Pancreas (tissue), 10 donors: ENCODE measurements at regions not wholly inside any gene's neighbourhood (a gene's known extent, or its start where the extent isn't known, plus 50 kb on each side); places are given as distances from the start of the nearest gene placed in this dataset.

ENCODE experiments used
- ATAC-seq, 4 donors: fragments of 200-7000 bp; cut with Tn5 transposase; one replicate each; pipeline versions ENCODE4 v1.8.0 to v1.9.1; 2020; ENCODE audit warnings: mild to moderate bottlenecking in 4 of 4, moderate library complexity in 4 of 4
- DNase-seq, 6 donors: peaks; one replicate each; pipeline ENCODE4 v3.0.0-alpha.2; 2020
- FAIRE-seq: peaks from 2 replicates; lab custom pipeline; 2012; peaks lifted over from hg19 to GRCh38; lab: Jason Lieb, UNC
- H3K27ac ChIP-seq, 4 donors: fragments of 200-600 bp; sonication (generic); 1 replicate in 3 of 4; 2 replicates in 1 of 4; pipeline versions ENCODE4 v1.5.0 to v1.8.0; 2020
- H3K27me3 ChIP-seq, 4 donors: fragments of 200-600 bp; one replicate each; pipeline ENCODE4 v1.8.0; 2021
- H3K36me3 ChIP-seq, 3 donors: fragments of 200-600 bp; sonication (generic) in 1 of 3; one replicate each; pipeline versions ENCODE4 v1.5.0 to v1.8.0; 2020 to 2021
- H3K4me1 ChIP-seq, 3 donors: fragments of 200-600 bp; one replicate each; pipeline ENCODE4 v1.8.0; 2021
- H3K4me3 ChIP-seq, 4 donors: fragments of 200-600 bp; sonication (generic) in 2 of 4; one replicate each; pipeline versions ENCODE4 v1.5.0 to v1.8.0; 2020 to 2021
- H3K9me3 ChIP-seq, 4 donors: fragments of 200-600 bp; one replicate each; pipeline ENCODE4 v1.8.0; 2021
- WGBS, 2 donors: extraction: QIAGEN DNeasy Blood & Tissue Kit; methylation state at CpG; one replicate each; pipeline ENCODE4 v1.1.7; 2013; 5-methylcytosine and 5-hydroxymethylcytosine counted together
- intact Hi-C, 3 donors: fragments of 100-400 bp; cut with DNase I; formaldehyde crosslinking; loops; one replicate each; pipeline versions ENCODE4 v1.11.1 to v1.14.2; 2022
- TF ChIP-seq, protein P1 (sequence below), 4 donors: fragments of 200-600 bp; sonication (generic) in 3 of 4; IDR thresholded peaks; one replicate each; pipeline versions ENCODE4 v1.5.0 to v1.8.0; 2021; ENCODE audit warnings: antibody characterized with exemption in 4 of 4
- donor health status: healthy with polysubstance abuse.
- donor health status: DM: no; HTN: no; CAD: no; lungs with moderate emphysema.
- donor health status: DM: no; HTN: no; CAD: no.
- donor health status: control.
- donor health status: control.
- donor health status: Bipolar disorder and iron deficiency.
- donor health status: DM: yes; HTN: yes; CAD: no.
- donor health status: DM: no; HTN: no; CAD: no.
- donor health status: DM: no; HTN: no; CAD: no.
- donor health status: DM: yes; HTN: yes; CAD: no.

GRCh38 chr11:115060840-115061239 is 382.5 kb downstream of the NXPE2 start:
- FAIRE-seq (no peak), ATAC-seq (no peak), DNase-seq (no peak)
- no peak overlapping the region for H3K27ac ChIP-seq
- H3K27me3 ChIP-seq: peaks cover 0 to 3% (median 0%) of the 10 kb centered on the region in 4 donors
- no peaks in the 10 kb centered on the region for H3K36me3 ChIP-seq
- no peaks in the 10 kb centered on the region for H3K9me3 ChIP-seq
- WGBS, 2 donors: 24 to 25% methylated on average over 4 of the region's 4 CpGs
- intact Hi-C loops: no loop called here
- H3K4me3 ChIP-seq: no peak overlapping the region
- no peaks in the 10 kb centered on the region for H3K4me1 ChIP-seq
- TF ChIP-seq, protein P1, sequence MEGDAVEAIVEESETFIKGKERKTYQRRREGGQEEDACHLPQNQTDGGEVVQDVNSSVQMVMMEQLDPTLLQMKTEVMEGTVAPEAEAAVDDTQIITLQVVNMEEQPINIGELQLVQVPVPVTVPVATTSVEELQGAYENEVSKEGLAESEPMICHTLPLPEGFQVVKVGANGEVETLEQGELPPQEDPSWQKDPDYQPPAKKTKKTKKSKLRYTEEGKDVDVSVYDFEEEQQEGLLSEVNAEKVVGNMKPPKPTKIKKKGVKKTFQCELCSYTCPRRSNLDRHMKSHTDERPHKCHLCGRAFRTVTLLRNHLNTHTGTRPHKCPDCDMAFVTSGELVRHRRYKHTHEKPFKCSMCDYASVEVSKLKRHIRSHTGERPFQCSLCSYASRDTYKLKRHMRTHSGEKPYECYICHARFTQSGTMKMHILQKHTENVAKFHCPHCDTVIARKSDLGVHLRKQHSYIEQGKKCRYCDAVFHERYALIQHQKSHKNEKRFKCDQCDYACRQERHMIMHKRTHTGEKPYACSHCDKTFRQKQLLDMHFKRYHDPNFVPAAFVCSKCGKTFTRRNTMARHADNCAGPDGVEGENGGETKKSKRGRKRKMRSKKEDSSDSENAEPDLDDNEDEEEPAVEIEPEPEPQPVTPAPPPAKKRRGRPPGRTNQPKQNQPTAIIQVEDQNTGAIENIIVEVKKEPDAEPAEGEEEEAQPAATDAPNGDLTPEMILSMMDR (IDR thresholded peaks at IDR 0.05): no peak

- Histone ChIP-seq H3K9me3 (no peaks in the 10 kb centered on the region), H3K27me3 (peaks cover 0 to 3% (median 0%) of the 10 kb centered on the region in 4 donors), H3K4me1 (no peaks in the 10 kb centered on the region), H3K4me3 (no peak overlapping the region), H3K36me3 (no peaks in the 10 kb centered on the region), H3K27ac (no peak overlapping the region)
- WGBS, 2 donors: 66 to 85% methylated on average over 3 of the region's 3 CpGs
- intact Hi-C loops: no loop called here
- DNase-seq (no peak), ATAC-seq (no peak), FAIRE-seq (no peak)
- TF ChIP-seq, protein P1 (IDR thresholded peaks at IDR 0.05): no peak
These were observed 387.0 kb downstream of the NXPE2 start for GRCh38 chr11:115065314-115065713.

- Histone ChIP-seq H3K4me3 (no peak overlapping the region), H3K9me3 (no peaks in the 10 kb centered on the region), H3K27me3 (peaks cover 0 to 3% (median 0%) of the 10 kb centered on the region in 4 donors), H3K4me1 (no peaks in the 10 kb centered on the region), H3K27ac (no peak overlapping the region), H3K36me3 (no peaks in the 10 kb centered on the region)
- ATAC-seq (no peak), FAIRE-seq (no peak), DNase-seq (no peak)
- WGBS, 2 donors: 70 to 75% methylated on average over 9 of the region's 9 CpGs
- TF ChIP-seq, protein P1 (IDR thresholded peaks at IDR 0.05): no peak
- intact Hi-C loops: no loop called here
These were observed 387.7 kb downstream of the NXPE2 start for GRCh38 chr11:115065830-115066664.

GRCh38 chr11:115067471-115067870 is 389.1 kb downstream of the NXPE2 start:
- H3K36me3 ChIP-seq: no peaks in the 10 kb centered on the region
- intact Hi-C loops: no loop called here
- H3K4me1 ChIP-seq: no peaks in the 10 kb centered on the region
- no peak overlapping the region for H3K27ac ChIP-seq
- FAIRE-seq: no peak
- no peak overlapping the region for H3K4me3 ChIP-seq
- H3K9me3 ChIP-seq: no peaks in the 10 kb centered on the region
- TF ChIP-seq, protein P1 (IDR thresholded peaks at IDR 0.05): no peak
- H3K27me3 ChIP-seq: no peaks in the 10 kb centered on the region
- no peak for DNase-seq
- WGBS, 2 donors: 30 to 43% methylated on average over 1 of the region's 1 CpG
- ATAC-seq: no peak

- H3K4me1 ChIP-seq: no peaks in the 10 kb centered on the region
- DNase-seq (no peak), ATAC-seq (no peak), FAIRE-seq (no peak)
- H3K9me3 ChIP-seq: no peaks in the 10 kb centered on the region
- no peak overlapping the region for H3K27ac ChIP-seq
- intact Hi-C loops: no loop called here
- no peak overlapping the region for H3K4me3 ChIP-seq
- TF ChIP-seq, protein P1 (IDR thresholded peaks at IDR 0.05): no peak
- H3K27me3 ChIP-seq: no peaks in the 10 kb centered on the region
- no peaks in the 10 kb centered on the region for H3K36me3 ChIP-seq
- WGBS, 2 donors: 46 to 61% methylated on average over 9 of the region's 9 CpGs
These were observed 389.7 kb downstream of the NXPE2 start for GRCh38 chr11:115067900-115068530.
